ENCODE measurements at regions not wholly inside any gene's neighbourhood (a gene's known extent, or its start where the extent isn't known, plus 50 kb on each side); places are given as distances from the start of the nearest gene placed in this dataset.

- DNase-seq (ENCODE audit: low read depth), result no peak
- TF ChIP-seq CTCF (IDR thresholded peaks at IDR 0.05; ENCODE audit: low read depth, low read length, missing control alignments), result no peak
- in situ Hi-C loops (cut with HindIII; ENCODE audit: low sequenced_read_pairs), result loop anchor here (5.0 kb wide), 1 partner anchor 40 kb away; no protein-coding TSS in a partner anchor
- H3K4me3 ChIP-seq (ENCODE audit: low read depth, low read length), result no peak overlapping the region
Observed at GRCh38 chr5:91652678-91653077, 269.6 kb upstream of the ARRDC3 start.

GRCh38 chr5:91651704-91652103 is 268.6 kb upstream of the ARRDC3 start:
- no peak overlapping the region for H3K4me3 ChIP-seq (ENCODE audit: low read depth, low read length)
- no peak for DNase-seq (ENCODE audit: low read depth)
- TF ChIP-seq CTCF (IDR thresholded peaks at IDR 0.05; ENCODE audit: low read depth, low read length, missing control alignments), result no peak
- in situ Hi-C loops (cut with HindIII; ENCODE audit: low sequenced_read_pairs), result loop anchor here (5.0 kb wide), 1 partner anchor 41 kb away; no protein-coding TSS in a partner anchor

- no peak for TF ChIP-seq CTCF (IDR thresholded peaks at IDR 0.05; ENCODE audit: low read depth, low read length, missing control alignments)
- no peak for DNase-seq (ENCODE audit: low read depth)
- no peak overlapping the region for H3K4me3 ChIP-seq (ENCODE audit: low read depth, low read length)
- in situ Hi-C loops (cut with HindIII; ENCODE audit: low sequenced_read_pairs), result no loop called here
Observed at GRCh38 chr5:91645347-91645746, 262.2 kb upstream of the ARRDC3 start.

GRCh38 chr5:91643797-91644196 is 260.7 kb upstream of the ARRDC3 start:
- in situ Hi-C loops (cut with HindIII; ENCODE audit: low sequenced_read_pairs), result no loop called here

GRCh38 chr5:91642581-91642980 is 259.5 kb upstream of the ARRDC3 start:
- no peak for DNase-seq (ENCODE audit: low read depth)
- no peak for TF ChIP-seq CTCF (IDR thresholded peaks at IDR 0.05; ENCODE audit: low read depth, low read length, missing control alignments)
- in situ Hi-C loops (cut with HindIII; ENCODE audit: low sequenced_read_pairs), result no loop called here
- no peak overlapping the region for H3K4me3 ChIP-seq (ENCODE audit: low read depth, low read length)

More at GRCh38 chr5:91643797-91644196, 260.7 kb upstream of the ARRDC3 start:
- no peak overlapping the region for H3K4me3 ChIP-seq (ENCODE audit: low read depth, low read length)
- no peak for TF ChIP-seq CTCF (IDR thresholded peaks at IDR 0.05; ENCODE audit: low read depth, low read length, missing control alignments)
- DNase-seq (ENCODE audit: low read depth), result peak; percentile 11

GRCh38 chr5:91641730-91642350 is 258.7 kb upstream of the ARRDC3 start:
- in situ Hi-C loops (cut with HindIII; ENCODE audit: low sequenced_read_pairs), result no loop called here
- DNase-seq (ENCODE audit: low read depth), result peak; percentile 58
- TF ChIP-seq CTCF (IDR thresholded peaks at IDR 0.05; ENCODE audit: low read depth, low read length, missing control alignments), result peak; percentile 9
- no peak overlapping the region for H3K4me3 ChIP-seq (ENCODE audit: low read depth, low read length)

Measured in astrocyte of the cerebellum (primary cell).